Sigmoid colon (tissue), 6 donors: ENCODE measurements at regions not wholly inside any gene's neighbourhood (a gene's known extent, or its start where the extent isn't known, plus 50 kb on each side); places are given as distances from the start of the nearest gene placed in this dataset.
A peak's percentile ranks its signal among the peaks of the same experiment; 100 is the strongest.
"Not testable (repeated sequence)": the region's sequence is repeated elsewhere in the genome, so short reads cannot be mapped to it uniquely, and the experiment has no call there.

Source experiments
- DNase-seq: peaks from one replicate; pipeline ENCODE4 v3.0.0-alpha.2; 2019
- H3K27ac ChIP-seq, 4 donors: fragments of 200-600 bp; sonication (generic); one replicate each; pipeline ENCODE4 v1.5.1; 2016 to 2019; ENCODE audit warnings: mild to moderate bottlenecking in 1 of 4
- H3K27me3 ChIP-seq, 3 donors: fragments of 200-600 bp; sonication (generic); one replicate each; pipeline ENCODE4 v1.5.1; 2019; ENCODE audit warnings: mild to moderate bottlenecking in 1 of 3
- H3K36me3 ChIP-seq, 4 donors: fragments of 200-600 bp; sonication (generic); one replicate each; pipeline ENCODE4 v1.5.1; 2016 to 2019
- H3K4me1 ChIP-seq, 4 donors: fragments of 200-600 bp; sonication (generic); one replicate each; pipeline ENCODE4 v1.5.1; 2017 to 2019
- H3K4me3 ChIP-seq, 4 donors: fragments of 200-600 bp; sonication (generic); one replicate each; pipeline ENCODE4 v1.5.1; 2017 to 2019; ENCODE audit warnings: mild to moderate bottlenecking in 2 of 4, moderate library complexity in 1 of 4
- H3K9me3 ChIP-seq, 4 donors: fragments of 200-600 bp in 3 of 4; sonication (generic) in 3 of 4; one replicate each; pipeline versions ENCODE4 v1.5.1 to v1.6.1; 2013 to 2019
- CTCF ChIP-seq, 4 experiments: fragments of 450-650 bp in 3 of 4; fragments of 200-600 bp in 1 of 4; IDR thresholded peaks; one replicate each; pipeline ENCODE4 v1.5.1; 2016 to 2019; ENCODE audit warnings: antibody characterized with exemption in 4 of 4, mild to moderate bottlenecking in 3 of 4, moderate library complexity in 2 of 4
- EP300 ChIP-seq, 4 donors: sonication (generic); formaldehyde crosslinking; IDR thresholded peaks; one replicate each; pipeline ENCODE4 v1.6.1; 2017; ENCODE audit warnings: antibody characterized with exemption in 4 of 4
- POLR2A ChIP-seq, 2 donors: fragments of 450-650 bp; IDR thresholded peaks; one replicate each; pipeline ENCODE4 v1.6.1; 2016; ENCODE audit warnings: antibody characterized with exemption in 2 of 2, mild to moderate bottlenecking in 2 of 2, moderate library complexity in 2 of 2
- POLR2AphosphoS5 ChIP-seq, 4 donors: sonication (generic); formaldehyde crosslinking; IDR thresholded peaks; one replicate each; pipeline ENCODE4 v1.6.1; 2017; ENCODE audit warnings: antibody characterized with exemption in 4 of 4
- WGBS, 2 donors: extraction: QIAGEN DNeasy Blood & Tissue Kit; methylation state at CpG; one replicate each; pipeline ENCODE4 v1.1.7; 2013; 5-methylcytosine and 5-hydroxymethylcytosine counted together
- intact Hi-C: fragments of 100-400 bp; cut with DNase I; formaldehyde crosslinking; loops from one replicate; pipeline ENCODE4 v1.15.1; 2023
- donor health status: healthy with polysubstance abuse.
- donor health status: healthy.

- H3K4me1 ChIP-seq: peaks cover 0 to 19% (median 5%) of the 10 kb centered on the region in 4 donors
- WGBS, 2 donors: 84 to 89% methylated on average over 5 of the region's 5 CpGs
- H3K4me3 ChIP-seq: no peak overlapping the region
- no peak for TF ChIP-seq CTCF (IDR thresholded peaks at IDR 0.05)
- TF ChIP-seq EP300 (IDR thresholded peaks at IDR 0.05): no peak
- TF ChIP-seq POLR2AphosphoS5 (IDR thresholded peaks at IDR 0.05): no peak
- no peak for TF ChIP-seq POLR2A (IDR thresholded peaks at IDR 0.05)
- no peaks in the 10 kb centered on the region for H3K9me3 ChIP-seq
- no peaks in the 10 kb centered on the region for H3K36me3 ChIP-seq
- intact Hi-C loops: loop anchor here (10.0 kb wide), 1 partner anchor 120 kb away; the partner anchor contains the start of gene UTRN
- H3K27me3 ChIP-seq: no peaks in the 10 kb centered on the region
- no peak overlapping the region for H3K27ac ChIP-seq
- DNase-seq: no peak
Observed at GRCh38 chr6:144405163-144405562, 120.0 kb downstream of the UTRN start.

- WGBS, 2 donors: 92 to 95% methylated on average over 3 of the region's 3 CpGs
- H3K9me3 ChIP-seq: peaks cover 0 to 2% (median 0%) of the 10 kb centered on the region in 4 donors
- intact Hi-C loops: loop anchor here (10.0 kb wide), 1 partner anchor 122 kb away; the partner anchor contains the start of gene UTRN
- no peaks in the 10 kb centered on the region for H3K36me3 ChIP-seq
- no peak for DNase-seq
- H3K4me3 ChIP-seq: no peak overlapping the region
- peaks cover 0 to 19% (median 5%) of the 10 kb centered on the region in 4 donors for H3K4me1 ChIP-seq
- TF ChIP-seq EP300 (IDR thresholded peaks at IDR 0.05) (no peak), POLR2AphosphoS5 (IDR thresholded peaks at IDR 0.05) (no peak), POLR2A (IDR thresholded peaks at IDR 0.05) (no peak), CTCF (IDR thresholded peaks at IDR 0.05) (no peak)
- H3K27ac ChIP-seq: no peak overlapping the region
- no peaks in the 10 kb centered on the region for H3K27me3 ChIP-seq
Observed at GRCh38 chr6:144406796-144407195, 121.7 kb downstream of the UTRN start.

GRCh38 chr6:144408161-144408560, 123.0 kb downstream of the UTRN start:
- DNase-seq: peak; percentile 70
- H3K36me3 ChIP-seq: no peaks in the 10 kb centered on the region
- H3K4me3 ChIP-seq: no peak overlapping the region
- peaks cover 0 to 19% (median 5%) of the 10 kb centered on the region in 4 donors for H3K4me1 ChIP-seq
- H3K9me3 ChIP-seq: peaks cover 0 to 2% (median 0%) of the 10 kb centered on the region in 4 donors
- TF ChIP-seq POLR2AphosphoS5 (IDR thresholded peaks at IDR 0.05) (no peak), CTCF (IDR thresholded peaks at IDR 0.05) (no peak), EP300 (IDR thresholded peaks at IDR 0.05) (no peak), POLR2A (IDR thresholded peaks at IDR 0.05) (no peak)
- intact Hi-C loops: loop anchor here (10.0 kb wide), 1 partner anchor 123 kb away; the partner anchor contains the start of gene UTRN
- WGBS, 2 donors: 85 to 96% methylated on average over 6 of the region's 6 CpGs
- H3K27me3 ChIP-seq: no peaks in the 10 kb centered on the region
- H3K27ac ChIP-seq: no peak overlapping the region

- no peak for DNase-seq
- H3K4me1 ChIP-seq: peaks cover 0 to 11% (median 5%) of the 10 kb centered on the region in 4 donors
- intact Hi-C loops: no loop called here
- H3K9me3 ChIP-seq: peaks cover 0 to 2% (median 0%) of the 10 kb centered on the region in 4 donors
- H3K36me3 ChIP-seq: no peaks in the 10 kb centered on the region
- TF ChIP-seq CTCF (IDR thresholded peaks at IDR 0.05) (no peak), EP300 (IDR thresholded peaks at IDR 0.05) (no peak), POLR2AphosphoS5 (IDR thresholded peaks at IDR 0.05) (no peak)
- H3K27me3 ChIP-seq: no peaks in the 10 kb centered on the region
- no peak overlapping the region for H3K27ac ChIP-seq
- no peak overlapping the region for H3K4me3 ChIP-seq
Observed at GRCh38 chr6:144410059-144410458, 124.9 kb downstream of the UTRN start.

- H3K4me3 ChIP-seq, H3K27ac ChIP-seq, H3K36me3 ChIP-seq, DNase-seq, H3K9me3 ChIP-seq, H3K27me3 ChIP-seq, intact Hi-C loops: not testable (repeated sequence)
- 75 to 99% methylated on average over 2 of the region's 2 CpGs for WGBS, 2 donors
- peaks cover 0 to 10% (median 4%) of the 10 kb centered on the region in 4 donors for H3K4me1 ChIP-seq
Observed at GRCh38 chr6:144410574-144410973, 125.4 kb downstream of the UTRN start.
